SK-N-SH (cell line): ENCODE measurements at regions not wholly inside any gene's neighbourhood (a gene's known extent, or its start where the extent isn't known, plus 50 kb on each side); places are given as distances from the start of the nearest gene placed in this dataset.

Experiments used
- GABPA ChIP-seq: IDR thresholded peaks from 2 replicates; pipeline ENCODE4 v1.4.0; 2012; ENCODE audit warnings: low read depth, mild to moderate bottlenecking
- IRF3 ChIP-seq: fragments of 150-350 bp; IDR thresholded peaks from 2 replicates; pipeline ENCODE4 v1.6.1; 2016; ENCODE audit warnings: mild to moderate bottlenecking, low read depth, low read length
- POLR2AphosphoS5 ChIP-seq: IDR thresholded peaks from 2 replicates; pipeline ENCODE4 v1.6.1; 2012; ENCODE audit warnings: low read depth, low read length
- TF ChIP-seq, protein P1 (sequence below): fragments of 200-600 bp; sonication (generic); IDR thresholded peaks from 2 replicates; pipeline ENCODE4 v1.6.1; 2017; ENCODE audit warnings: antibody characterized with exemption, mild to moderate bottlenecking, moderate library complexity

DNA sequence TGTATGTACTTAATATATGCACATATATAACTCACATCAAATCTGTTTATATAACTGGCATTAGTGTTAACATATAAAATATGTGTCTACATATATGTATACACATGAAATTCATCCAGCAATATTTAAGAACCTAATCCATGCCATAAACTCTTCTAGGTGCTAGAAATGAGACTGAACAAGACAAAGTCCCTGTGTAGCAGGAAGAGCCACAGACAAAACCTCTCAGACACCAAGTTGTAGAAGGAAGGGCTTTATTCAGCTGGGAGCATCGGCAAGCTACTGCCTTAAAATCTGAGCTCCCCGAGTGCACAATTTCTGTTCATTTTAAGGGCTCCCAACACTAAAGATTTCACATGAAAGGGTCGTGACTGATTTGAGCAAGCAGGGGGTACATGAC, 52.5 kb downstream of the CRPPA start:
- TF ChIP-seq IRF3 (no peak), POLR2AphosphoS5 (no peak), GABPA (no peak)
- TF ChIP-seq, protein P1, sequence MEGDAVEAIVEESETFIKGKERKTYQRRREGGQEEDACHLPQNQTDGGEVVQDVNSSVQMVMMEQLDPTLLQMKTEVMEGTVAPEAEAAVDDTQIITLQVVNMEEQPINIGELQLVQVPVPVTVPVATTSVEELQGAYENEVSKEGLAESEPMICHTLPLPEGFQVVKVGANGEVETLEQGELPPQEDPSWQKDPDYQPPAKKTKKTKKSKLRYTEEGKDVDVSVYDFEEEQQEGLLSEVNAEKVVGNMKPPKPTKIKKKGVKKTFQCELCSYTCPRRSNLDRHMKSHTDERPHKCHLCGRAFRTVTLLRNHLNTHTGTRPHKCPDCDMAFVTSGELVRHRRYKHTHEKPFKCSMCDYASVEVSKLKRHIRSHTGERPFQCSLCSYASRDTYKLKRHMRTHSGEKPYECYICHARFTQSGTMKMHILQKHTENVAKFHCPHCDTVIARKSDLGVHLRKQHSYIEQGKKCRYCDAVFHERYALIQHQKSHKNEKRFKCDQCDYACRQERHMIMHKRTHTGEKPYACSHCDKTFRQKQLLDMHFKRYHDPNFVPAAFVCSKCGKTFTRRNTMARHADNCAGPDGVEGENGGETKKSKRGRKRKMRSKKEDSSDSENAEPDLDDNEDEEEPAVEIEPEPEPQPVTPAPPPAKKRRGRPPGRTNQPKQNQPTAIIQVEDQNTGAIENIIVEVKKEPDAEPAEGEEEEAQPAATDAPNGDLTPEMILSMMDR: no peak
